ENCODE measurements at regions not wholly inside any gene's neighbourhood (a gene's known extent, or its start where the extent isn't known, plus 50 kb on each side); places are given as distances from the start of the nearest gene placed in this dataset.
A peak's percentile ranks its signal among the peaks of the same experiment; 100 is the strongest.

DNA sequence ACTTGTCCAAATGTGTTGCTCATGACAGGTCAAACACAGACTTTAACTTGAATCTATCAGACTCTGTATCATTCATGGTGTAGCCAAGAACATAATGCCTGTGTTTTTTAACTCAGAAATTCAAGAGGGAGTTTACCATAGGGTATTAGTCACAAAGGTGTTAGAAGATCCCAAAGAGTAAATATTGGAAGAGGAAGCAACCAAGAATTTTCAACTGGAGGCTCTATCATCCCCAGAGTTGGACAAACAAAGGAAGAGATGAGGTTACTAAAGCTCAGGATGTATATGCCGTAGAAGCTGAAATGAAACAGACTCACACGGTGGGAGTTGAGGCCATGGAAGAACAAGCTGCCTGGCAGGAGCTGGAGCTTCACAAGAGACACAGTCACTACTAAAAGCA, 116.2 kb upstream of the COL8A1 start:
- no peaks in the 10 kb centered on the region for H3K9me3 ChIP-seq (replicated peaks; ENCODE audit: control insufficient read depth, low read depth, low read length)
- H3K27ac ChIP-seq (ENCODE audit: low read length) = no peak overlapping the region
- H3K27me3 ChIP-seq (ENCODE audit: control insufficient read depth, insufficient read depth, low read length) = no peaks in the 10 kb centered on the region
- H3K4me1 ChIP-seq (ENCODE audit: control insufficient read depth, insufficient read depth, low read length) = no peaks in the 10 kb centered on the region
- no peak overlapping the region for H3K4me3 ChIP-seq (ENCODE audit: low read length)
- WGBS (ENCODE audit: insufficient coverage) = 80% methylated on average over 2 of the region's 2 CpGs
- no peaks in the 10 kb centered on the region for H3K36me3 ChIP-seq (ENCODE audit: control insufficient read depth, insufficient read depth, low read length)
- no peak for DNase-seq

DNA sequence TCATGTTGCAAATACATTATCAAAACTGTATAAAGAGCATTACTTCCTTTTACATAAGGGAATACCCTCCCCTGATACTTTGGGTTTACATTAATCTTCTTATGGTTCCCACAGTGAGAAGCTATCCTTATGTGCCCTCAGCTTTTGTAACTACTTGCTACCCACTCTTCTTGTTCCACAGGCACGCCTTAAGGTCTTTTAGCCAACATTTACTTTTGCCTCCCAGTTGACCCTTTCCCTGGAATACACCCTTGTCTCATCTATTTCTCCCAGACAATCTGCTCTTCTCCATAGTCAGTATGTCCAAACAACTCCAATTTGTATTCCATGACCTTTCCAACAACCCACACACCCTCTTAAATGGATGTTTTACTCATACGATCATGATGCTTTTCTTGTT, 116.8 kb upstream of the COL8A1 start:
- H3K36me3 ChIP-seq (ENCODE audit: control insufficient read depth, insufficient read depth, low read length) = no peaks in the 10 kb centered on the region
- WGBS (ENCODE audit: insufficient coverage) = 100% methylated on average over 1 of the region's 2 CpGs
- H3K4me1 ChIP-seq (ENCODE audit: control insufficient read depth, insufficient read depth, low read length) = no peaks in the 10 kb centered on the region
- DNase-seq = no peak
- no peak overlapping the region for H3K27ac ChIP-seq (ENCODE audit: low read length)
- H3K9me3 ChIP-seq (replicated peaks; ENCODE audit: control insufficient read depth, low read depth, low read length) = no peaks in the 10 kb centered on the region
- H3K27me3 ChIP-seq (ENCODE audit: control insufficient read depth, insufficient read depth, low read length) = no peaks in the 10 kb centered on the region
- no peak overlapping the region for H3K4me3 ChIP-seq (ENCODE audit: low read length)

GRCh38 chr3:99520513-99520912, 117.9 kb upstream of the COL8A1 start:
- H3K9me3 ChIP-seq (replicated peaks; ENCODE audit: control insufficient read depth, low read depth, low read length) = no peaks in the 10 kb centered on the region
- H3K4me1 ChIP-seq (ENCODE audit: control insufficient read depth, insufficient read depth, low read length) = no peaks in the 10 kb centered on the region
- H3K27me3 ChIP-seq (ENCODE audit: control insufficient read depth, insufficient read depth, low read length) = no peaks in the 10 kb centered on the region
- H3K27ac ChIP-seq (ENCODE audit: low read length) = no peak overlapping the region
- no peak for DNase-seq
- no peaks in the 10 kb centered on the region for H3K36me3 ChIP-seq (ENCODE audit: control insufficient read depth, insufficient read depth, low read length)
- no peak overlapping the region for H3K4me3 ChIP-seq (ENCODE audit: low read length)

DNA sequence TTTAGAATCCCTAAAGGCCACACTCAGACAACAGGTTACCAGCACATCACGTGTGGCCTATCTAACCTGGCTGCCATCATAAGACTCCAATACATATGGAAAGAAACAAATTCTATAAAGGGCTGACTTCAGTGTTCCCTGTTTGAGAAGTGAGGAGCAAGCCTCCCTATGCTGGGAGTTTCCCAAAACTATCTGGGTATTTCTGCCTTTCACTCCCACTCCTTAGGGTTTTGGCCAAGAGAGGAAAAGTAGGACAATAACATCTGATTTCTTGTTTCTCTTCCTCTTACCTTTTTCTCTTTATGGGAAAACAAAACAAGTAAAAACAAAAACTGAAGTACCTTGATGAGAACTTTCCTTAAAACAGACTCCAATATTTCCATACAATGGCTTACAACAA, 121.5 kb upstream of the COL8A1 start:
- no CpG with 5 or more reads among the region's 1 CpG for WGBS (ENCODE audit: insufficient coverage)
- Histone ChIP-seq H3K27me3 (ENCODE audit: control insufficient read depth, insufficient read depth, low read length) (no peaks in the 10 kb centered on the region), H3K27ac (ENCODE audit: low read length) (no peak overlapping the region), H3K4me1 (ENCODE audit: control insufficient read depth, insufficient read depth, low read length) (no peaks in the 10 kb centered on the region), H3K4me3 (ENCODE audit: low read length) (no peak overlapping the region), H3K9me3 (replicated peaks; ENCODE audit: control insufficient read depth, low read depth, low read length) (no peaks in the 10 kb centered on the region), H3K36me3 (ENCODE audit: control insufficient read depth, insufficient read depth, low read length) (no peaks in the 10 kb centered on the region)
- no peak for DNase-seq

DNA sequence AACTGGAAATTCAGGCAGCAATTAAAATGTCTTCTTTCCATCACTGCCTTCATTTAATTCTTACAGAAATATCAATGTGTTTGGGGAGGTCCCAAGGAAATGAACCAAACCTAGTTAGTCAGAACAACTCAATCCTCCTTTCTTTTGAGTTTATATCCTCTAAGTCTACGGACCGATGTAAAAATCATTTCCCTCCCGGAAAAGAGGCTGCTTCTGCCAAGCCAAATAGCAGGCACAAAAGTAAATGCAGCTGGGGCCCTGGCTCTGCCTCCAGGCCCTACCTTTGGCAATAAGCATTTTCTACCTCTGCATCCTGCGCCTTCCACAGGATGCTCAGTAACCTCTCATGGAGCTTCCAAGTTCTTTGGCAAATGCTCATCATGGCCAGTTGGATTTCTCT, 122.5 kb upstream of the COL8A1 start:
- DNase-seq = no peak
- Histone ChIP-seq H3K27ac (ENCODE audit: low read length) (no peak overlapping the region), H3K4me1 (ENCODE audit: control insufficient read depth, insufficient read depth, low read length) (no peaks in the 10 kb centered on the region), H3K36me3 (ENCODE audit: control insufficient read depth, insufficient read depth, low read length) (no peaks in the 10 kb centered on the region), H3K4me3 (ENCODE audit: low read length) (no peak overlapping the region), H3K9me3 (replicated peaks; ENCODE audit: control insufficient read depth, low read depth, low read length) (no peaks in the 10 kb centered on the region), H3K27me3 (ENCODE audit: control insufficient read depth, insufficient read depth, low read length) (no peaks in the 10 kb centered on the region)
- WGBS (ENCODE audit: insufficient coverage) = 66% methylated on average over 4 of the region's 4 CpGs

- H3K9me3 ChIP-seq (replicated peaks; ENCODE audit: control insufficient read depth, low read depth, low read length) = no peaks in the 10 kb centered on the region
- DNase-seq = no peak
- no peak overlapping the region for H3K27ac ChIP-seq (ENCODE audit: low read length)
- no peak overlapping the region for H3K4me3 ChIP-seq (ENCODE audit: low read length)
- WGBS (ENCODE audit: insufficient coverage) = 75% methylated on average over 2 of the region's 5 CpGs
- no peaks in the 10 kb centered on the region for H3K4me1 ChIP-seq (ENCODE audit: control insufficient read depth, insufficient read depth, low read length)
- H3K27me3 ChIP-seq (ENCODE audit: control insufficient read depth, insufficient read depth, low read length) = no peaks in the 10 kb centered on the region
- no peaks in the 10 kb centered on the region for H3K36me3 ChIP-seq (ENCODE audit: control insufficient read depth, insufficient read depth, low read length)
Measured at GRCh38 chr3:99509224-99509623, 129.2 kb upstream of the COL8A1 start.

- no peaks in the 10 kb centered on the region for H3K4me1 ChIP-seq (ENCODE audit: control insufficient read depth, insufficient read depth, low read length)
- no peak for DNase-seq
- no peaks in the 10 kb centered on the region for H3K36me3 ChIP-seq (ENCODE audit: control insufficient read depth, insufficient read depth, low read length)
Measured at GRCh38 chr3:99508191-99508590, 130.2 kb upstream of the COL8A1 start.

DNA sequence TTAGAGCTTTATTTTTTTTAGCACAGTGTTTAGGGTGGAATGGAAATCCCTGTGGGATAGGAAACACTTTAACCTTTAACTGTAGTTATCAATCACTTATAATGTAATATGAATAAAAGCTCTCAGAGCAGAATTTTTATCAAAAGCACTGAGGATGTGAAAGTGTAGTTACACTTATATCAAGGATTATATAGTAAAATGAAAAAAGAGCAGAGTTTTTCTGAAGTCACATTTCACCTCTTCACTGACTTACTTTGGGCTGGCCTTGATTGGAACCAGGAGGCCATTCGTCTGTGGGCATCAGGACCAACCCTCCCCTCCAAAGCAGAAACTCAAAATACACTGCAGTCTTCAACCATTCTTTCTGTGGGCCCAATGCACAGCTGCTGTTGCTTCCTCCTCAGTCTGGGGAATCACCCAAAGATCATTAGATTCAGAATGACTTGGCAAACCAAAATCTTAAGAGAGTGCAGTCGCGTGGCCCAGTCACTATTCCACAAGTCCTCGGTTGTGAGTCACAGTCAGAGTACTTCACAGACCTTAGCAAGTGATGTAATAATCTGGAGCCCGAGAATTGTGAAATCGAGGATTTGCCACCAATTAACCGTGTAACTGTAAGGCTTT, 132.6 kb upstream of the COL8A1 start:
- peak; percentile 62 for DNase-seq
- Histone ChIP-seq H3K4me1 (ENCODE audit: control insufficient read depth, insufficient read depth, low read length) (no peaks in the 10 kb centered on the region), H3K27me3 (ENCODE audit: control insufficient read depth, insufficient read depth, low read length) (no peaks in the 10 kb centered on the region), H3K9me3 (replicated peaks; ENCODE audit: control insufficient read depth, low read depth, low read length) (no peaks in the 10 kb centered on the region), H3K4me3 (ENCODE audit: low read length) (no peak overlapping the region), H3K36me3 (ENCODE audit: control insufficient read depth, insufficient read depth, low read length) (no peaks in the 10 kb centered on the region), H3K27ac (ENCODE audit: low read length) (no peak overlapping the region)
- WGBS (ENCODE audit: insufficient coverage) = 60% methylated on average over 1 of the region's 7 CpGs

More at GRCh38 chr3:99508191-99508590, 130.2 kb upstream of the COL8A1 start:
- Histone ChIP-seq H3K9me3 (replicated peaks; ENCODE audit: control insufficient read depth, low read depth, low read length) (no peaks in the 10 kb centered on the region), H3K4me3 (ENCODE audit: low read length) (no peak overlapping the region), H3K27me3 (ENCODE audit: control insufficient read depth, insufficient read depth, low read length) (no peaks in the 10 kb centered on the region), H3K27ac (ENCODE audit: low read length) (no peak overlapping the region)

GRCh38 chr3:99505200-99505599, 133.2 kb upstream of the COL8A1 start:
- no peaks in the 10 kb centered on the region for H3K36me3 ChIP-seq (ENCODE audit: control insufficient read depth, insufficient read depth, low read length)
- no peaks in the 10 kb centered on the region for H3K4me1 ChIP-seq (ENCODE audit: control insufficient read depth, insufficient read depth, low read length)
- no CpG with 5 or more reads among the region's 1 CpG for WGBS (ENCODE audit: insufficient coverage)
- H3K4me3 ChIP-seq (ENCODE audit: low read length) = no peak overlapping the region
- no peaks in the 10 kb centered on the region for H3K27me3 ChIP-seq (ENCODE audit: control insufficient read depth, insufficient read depth, low read length)
- H3K9me3 ChIP-seq (replicated peaks; ENCODE audit: control insufficient read depth, low read depth, low read length) = no peaks in the 10 kb centered on the region
- H3K27ac ChIP-seq (ENCODE audit: low read length) = no peak overlapping the region
- DNase-seq = no peak

DNA sequence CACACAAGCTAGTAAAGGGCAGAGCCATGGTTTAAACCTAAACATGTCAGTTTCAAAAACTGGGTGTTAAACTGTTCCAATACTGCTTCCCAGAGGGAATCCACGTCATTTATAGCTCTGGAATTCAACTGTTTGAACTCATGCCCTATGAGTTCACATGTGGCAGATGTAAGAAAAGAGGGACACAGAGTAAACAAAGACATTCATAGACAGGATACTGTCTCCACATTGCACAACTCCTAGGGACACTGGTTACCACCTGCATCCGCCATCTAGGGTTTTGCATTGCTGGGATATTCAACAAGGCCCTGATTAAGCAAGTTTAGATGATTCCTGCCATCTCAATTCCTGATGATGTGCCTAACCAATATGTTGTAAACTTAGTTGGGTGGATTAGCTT, 134.1 kb upstream of the COL8A1 start:
- WGBS (ENCODE audit: insufficient coverage) = no CpG with 5 or more reads among the region's 2 CpGs
- no peaks in the 10 kb centered on the region for H3K4me1 ChIP-seq (ENCODE audit: control insufficient read depth, insufficient read depth, low read length)
- no peak for DNase-seq
- no peak overlapping the region for H3K27ac ChIP-seq (ENCODE audit: low read length)
- H3K27me3 ChIP-seq (ENCODE audit: control insufficient read depth, insufficient read depth, low read length) = no peaks in the 10 kb centered on the region
- no peaks in the 10 kb centered on the region for H3K9me3 ChIP-seq (replicated peaks; ENCODE audit: control insufficient read depth, low read depth, low read length)
- no peaks in the 10 kb centered on the region for H3K36me3 ChIP-seq (ENCODE audit: control insufficient read depth, insufficient read depth, low read length)
- H3K4me3 ChIP-seq (ENCODE audit: low read length) = no peak overlapping the region

- Histone ChIP-seq H3K27ac (ENCODE audit: low read length) (no peak overlapping the region), H3K36me3 (ENCODE audit: control insufficient read depth, insufficient read depth, low read length) (no peaks in the 10 kb centered on the region), H3K27me3 (ENCODE audit: control insufficient read depth, insufficient read depth, low read length) (no peaks in the 10 kb centered on the region), H3K4me1 (ENCODE audit: control insufficient read depth, insufficient read depth, low read length) (no peaks in the 10 kb centered on the region), H3K4me3 (ENCODE audit: low read length) (no peak overlapping the region), H3K9me3 (replicated peaks; ENCODE audit: control insufficient read depth, low read depth, low read length) (no peaks in the 10 kb centered on the region)
- DNase-seq = peak; percentile 47
- WGBS (ENCODE audit: insufficient coverage) = 21% methylated on average over 3 of the region's 3 CpGs
Measured at GRCh38 chr3:99503350-99503749, 135.0 kb upstream of the COL8A1 start.
